SK-N-SH treated with all-trans-retinoic acid at 6 μM for 48 hours (cell line): ENCODE measurements at regions not wholly inside any gene's neighbourhood (a gene's known extent, or its start where the extent isn't known, plus 50 kb on each side); places are given as distances from the start of the nearest gene placed in this dataset.

Source experiments
- ESRRG ChIP-seq: fragments of 250-450 bp; sonication (Bioruptor Pico); IDR thresholded peaks from 2 replicates; pipeline ENCODE4 v1.6.1; 2021; ENCODE audit warnings: mild to moderate bottlenecking
- ZC3H10 ChIP-seq: fragments of 250-450 bp; sonication (Bioruptor Pico); IDR thresholded peaks from 2 replicates; pipeline ENCODE4 v1.5.1; 2021; ENCODE audit warnings: mild to moderate bottlenecking, moderate library complexity
- ZFP30 ChIP-seq: fragments of 450-650 bp; formaldehyde crosslinking; IDR thresholded peaks from 2 replicates; pipeline ENCODE4 v1.5.0; 2022; ENCODE audit warnings: mild to moderate bottlenecking, moderate library complexity

- TF ChIP-seq ESRRG (CRISPR knock-in tag): no peak
- TF ChIP-seq ZFP30: no peak
- TF ChIP-seq ZC3H10 (CRISPR knock-in tag): no peak
These were observed 565.4 kb upstream of the AUTS2 start for GRCh38 chr7:69032848-69033247.
